ENCODE measurements at regions not wholly inside any gene's neighbourhood (a gene's known extent, or its start where the extent isn't known, plus 50 kb on each side); places are given as distances from the start of the nearest gene placed in this dataset.

DNA sequence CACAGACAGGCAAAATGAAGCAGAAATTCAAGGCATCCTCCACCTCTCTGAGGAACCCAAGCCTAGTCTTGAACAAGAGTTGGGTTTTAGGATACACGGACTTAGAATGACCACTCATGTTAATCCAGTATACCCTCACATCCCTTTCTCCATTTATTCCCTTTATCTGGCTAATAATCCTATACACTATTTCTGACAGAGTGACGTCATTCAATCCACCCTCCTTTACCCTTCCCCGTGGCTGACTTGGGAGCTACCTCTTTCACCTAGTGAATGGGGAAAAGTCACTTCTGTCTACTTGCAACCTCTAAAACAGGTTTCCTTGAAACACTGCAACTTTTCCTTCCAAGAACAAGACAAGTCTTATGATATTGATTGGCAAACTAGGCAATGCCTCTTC is 52.8 kb upstream of the PARVA start:
- no peak for DNase-seq (ENCODE audit: low read depth)
- TF ChIP-seq, protein P1, sequence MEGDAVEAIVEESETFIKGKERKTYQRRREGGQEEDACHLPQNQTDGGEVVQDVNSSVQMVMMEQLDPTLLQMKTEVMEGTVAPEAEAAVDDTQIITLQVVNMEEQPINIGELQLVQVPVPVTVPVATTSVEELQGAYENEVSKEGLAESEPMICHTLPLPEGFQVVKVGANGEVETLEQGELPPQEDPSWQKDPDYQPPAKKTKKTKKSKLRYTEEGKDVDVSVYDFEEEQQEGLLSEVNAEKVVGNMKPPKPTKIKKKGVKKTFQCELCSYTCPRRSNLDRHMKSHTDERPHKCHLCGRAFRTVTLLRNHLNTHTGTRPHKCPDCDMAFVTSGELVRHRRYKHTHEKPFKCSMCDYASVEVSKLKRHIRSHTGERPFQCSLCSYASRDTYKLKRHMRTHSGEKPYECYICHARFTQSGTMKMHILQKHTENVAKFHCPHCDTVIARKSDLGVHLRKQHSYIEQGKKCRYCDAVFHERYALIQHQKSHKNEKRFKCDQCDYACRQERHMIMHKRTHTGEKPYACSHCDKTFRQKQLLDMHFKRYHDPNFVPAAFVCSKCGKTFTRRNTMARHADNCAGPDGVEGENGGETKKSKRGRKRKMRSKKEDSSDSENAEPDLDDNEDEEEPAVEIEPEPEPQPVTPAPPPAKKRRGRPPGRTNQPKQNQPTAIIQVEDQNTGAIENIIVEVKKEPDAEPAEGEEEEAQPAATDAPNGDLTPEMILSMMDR (IDR thresholded peaks at IDR 0.05; ENCODE audit: insufficient read depth, low read depth, low read length), result no peak
- H3K4me3 ChIP-seq (ENCODE audit: low read depth, low read length), result no peak overlapping the region

All from fibroblast of villous mesenchyme (primary cell).